Amniotic stem cell (primary cell): ENCODE measurements at regions not wholly inside any gene's neighbourhood (a gene's known extent, or its start where the extent isn't known, plus 50 kb on each side); places are given as distances from the start of the nearest gene placed in this dataset.

ENCODE experiments used
- DNase-seq: peaks from one replicate; lab custom pipeline; 2025; lab: John Stamatoyannopoulos, UW

DNA sequence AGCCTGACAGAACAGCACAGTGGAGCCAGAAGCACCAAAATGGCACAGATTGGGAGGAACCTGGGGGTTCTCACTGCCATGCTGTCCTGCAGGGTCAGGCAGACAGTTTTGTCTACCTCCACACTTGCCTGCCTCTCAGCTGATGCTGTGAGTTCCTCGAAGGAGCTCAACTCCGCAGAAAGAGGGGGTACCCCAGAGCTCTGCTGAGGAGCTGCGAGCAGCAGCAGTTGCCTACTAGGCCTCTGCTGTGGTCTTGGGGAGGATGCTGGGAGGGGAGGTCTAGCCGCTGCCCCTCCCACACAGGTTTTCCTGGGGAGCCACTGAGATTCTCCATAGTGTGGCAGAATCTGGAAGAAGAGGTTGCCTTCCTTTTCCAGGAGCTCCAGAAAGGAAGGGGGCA, 192.5 kb downstream of the FOXD2 start:
- DNase-seq: no peak

GRCh38 chr1:47631411-47631995, 193.7 kb downstream of the FOXD2 start:
- no peak for DNase-seq

DNA sequence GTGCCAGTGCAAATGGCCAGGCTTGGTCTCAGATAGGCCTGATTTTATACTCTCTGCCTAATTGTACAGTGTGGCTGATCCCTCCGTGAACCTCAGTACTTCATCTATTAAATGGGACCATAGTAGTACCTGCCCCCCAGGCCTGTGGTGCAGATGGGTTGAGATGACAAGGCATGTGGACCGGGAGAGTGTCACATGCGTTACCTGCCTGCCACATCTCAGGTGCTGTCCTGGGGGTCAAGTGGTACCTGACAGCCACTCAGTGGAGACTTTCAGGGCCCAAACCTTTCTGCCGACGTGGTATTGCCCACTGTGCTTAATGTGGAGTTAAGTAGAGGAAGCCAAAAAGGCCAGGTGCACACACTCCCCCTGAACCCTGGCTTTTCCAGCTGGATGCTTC, 197.3 kb downstream of the FOXD2 start:
- no peak for DNase-seq

- no peak for DNase-seq
Measured at GRCh38 chr1:47635597-47635996, 197.8 kb downstream of the FOXD2 start.

GRCh38 chr1:47637111-47637685, 199.4 kb downstream of the FOXD2 start:
- no peak for DNase-seq

DNA sequence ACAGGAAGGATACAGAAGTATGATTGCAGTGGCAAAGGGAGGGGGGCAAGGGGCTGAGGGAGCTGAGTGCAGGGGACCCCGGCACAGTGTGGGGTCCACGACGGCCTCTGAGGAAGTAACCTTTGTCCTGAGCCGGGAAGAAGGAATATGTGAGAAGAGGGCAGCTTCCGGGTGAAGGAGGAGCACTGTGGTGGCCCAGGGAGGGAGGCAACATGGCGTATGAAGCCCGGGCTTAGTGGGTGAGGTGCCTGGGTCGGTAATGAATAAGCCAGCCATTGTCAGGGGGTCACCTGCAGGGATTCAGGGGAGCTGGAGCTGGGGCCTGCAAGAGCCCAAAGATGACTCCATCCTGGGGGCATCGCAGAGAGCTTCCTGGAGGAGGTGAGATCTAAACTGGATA, 200.4 kb downstream of the FOXD2 start:
- no peak for DNase-seq

DNA sequence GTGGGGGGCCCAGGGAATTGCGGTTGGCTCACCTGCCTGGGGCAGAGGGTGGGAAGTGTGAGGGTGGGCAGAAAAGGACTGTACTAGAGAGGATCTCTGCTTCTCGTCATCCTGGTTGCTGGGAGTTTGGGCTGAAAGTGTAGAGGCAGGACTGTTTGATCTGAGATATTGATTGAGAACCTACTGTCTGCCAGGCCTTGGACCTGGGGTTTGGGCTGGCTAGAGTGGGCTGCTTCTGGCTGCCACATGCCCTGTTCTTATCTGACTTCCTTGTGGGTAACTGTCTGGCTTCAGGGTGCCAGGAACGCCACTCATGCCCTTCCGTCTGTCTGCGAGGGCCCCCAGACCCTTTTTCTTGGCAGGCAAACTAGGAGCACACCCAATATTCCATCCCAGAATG, 200.9 kb downstream of the FOXD2 start:
- no peak for DNase-seq

DNA sequence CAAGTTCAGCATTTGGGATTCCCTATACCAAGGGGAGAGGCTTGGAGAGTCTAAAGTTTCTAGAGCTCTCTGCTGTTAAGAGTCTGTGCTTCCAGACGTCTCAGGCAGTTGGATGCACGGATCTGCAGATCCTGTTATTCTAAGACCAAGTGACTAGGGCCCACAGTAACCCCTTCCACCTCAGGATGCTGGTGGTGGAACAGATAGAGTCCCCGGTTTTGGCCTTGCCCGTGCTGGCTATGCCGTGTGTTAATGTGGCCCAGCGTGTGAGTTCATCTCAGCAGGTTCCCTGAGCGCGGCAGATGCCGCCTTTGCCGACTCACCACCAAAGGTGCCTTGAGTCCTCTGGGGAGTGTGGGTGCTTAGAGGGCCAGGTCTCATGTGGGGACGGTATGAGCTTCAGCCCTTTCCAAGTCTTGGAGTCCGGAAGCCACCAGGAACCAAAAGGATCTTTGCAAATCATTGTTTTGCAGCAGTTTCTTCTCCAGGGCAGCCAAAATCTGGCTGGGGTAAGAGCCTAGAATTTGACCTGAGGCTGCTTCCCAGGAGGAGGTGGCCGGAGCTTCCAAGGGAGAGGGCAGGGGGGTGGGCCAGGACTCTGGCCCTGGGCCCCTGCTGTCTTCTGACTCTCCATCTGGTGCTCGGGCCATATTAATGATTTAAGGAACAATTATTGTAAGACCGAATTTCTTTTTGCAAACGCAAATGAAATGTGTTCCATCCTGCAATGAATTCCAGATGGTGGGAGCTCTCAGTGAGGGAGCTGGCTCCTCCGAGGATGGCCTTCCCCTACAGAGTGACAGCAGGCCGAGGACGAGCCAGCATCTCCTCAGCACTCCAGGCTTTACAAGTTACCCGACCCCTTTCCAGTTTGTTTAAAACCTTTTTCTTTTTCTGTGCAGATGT, 205.7 kb downstream of the FOXD2 start:
- DNase-seq: no peak

DNA sequence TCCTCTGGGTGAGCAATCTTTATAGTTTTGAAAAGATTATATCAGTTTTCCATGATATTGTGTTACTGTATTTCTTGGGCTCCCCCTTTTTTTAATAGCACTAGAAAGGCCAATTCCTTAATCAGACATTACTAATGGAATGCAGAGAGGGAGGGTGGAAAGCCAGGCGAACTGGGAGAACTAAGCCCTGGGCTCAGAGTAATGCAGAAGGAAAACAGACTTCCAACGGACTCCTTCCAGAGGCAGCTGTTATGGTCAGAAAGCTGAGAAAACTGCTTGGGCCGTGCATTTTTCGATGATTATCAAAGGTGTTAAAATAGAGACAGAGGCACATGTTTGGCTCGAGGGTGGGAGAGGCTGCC, 206.3 kb downstream of the FOXD2 start:
- DNase-seq: no peak

- no peak for DNase-seq
Measured at GRCh38 chr1:47645151-47645550, 207.3 kb downstream of the FOXD2 start.

DNA sequence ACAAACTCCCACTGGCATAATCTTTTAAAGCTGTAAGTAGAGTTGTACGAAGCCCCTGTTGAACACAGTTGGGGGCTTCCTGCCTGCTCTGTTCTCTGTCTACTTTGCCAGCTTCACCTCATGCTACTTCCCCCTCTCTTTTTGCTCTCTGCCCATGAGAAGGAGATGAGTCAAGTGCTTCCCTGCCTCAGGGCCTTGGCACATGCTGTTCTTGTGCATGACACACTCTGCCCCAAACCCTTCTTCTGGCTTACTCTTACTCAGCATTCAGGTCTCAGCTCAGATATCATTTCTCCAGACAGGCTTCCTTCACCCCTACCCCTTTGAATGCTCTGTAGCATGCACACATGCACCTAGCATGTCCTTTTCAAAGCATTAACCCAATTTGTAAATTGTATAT, 208.8 kb downstream of the FOXD2 start:
- DNase-seq: no peak

DNA sequence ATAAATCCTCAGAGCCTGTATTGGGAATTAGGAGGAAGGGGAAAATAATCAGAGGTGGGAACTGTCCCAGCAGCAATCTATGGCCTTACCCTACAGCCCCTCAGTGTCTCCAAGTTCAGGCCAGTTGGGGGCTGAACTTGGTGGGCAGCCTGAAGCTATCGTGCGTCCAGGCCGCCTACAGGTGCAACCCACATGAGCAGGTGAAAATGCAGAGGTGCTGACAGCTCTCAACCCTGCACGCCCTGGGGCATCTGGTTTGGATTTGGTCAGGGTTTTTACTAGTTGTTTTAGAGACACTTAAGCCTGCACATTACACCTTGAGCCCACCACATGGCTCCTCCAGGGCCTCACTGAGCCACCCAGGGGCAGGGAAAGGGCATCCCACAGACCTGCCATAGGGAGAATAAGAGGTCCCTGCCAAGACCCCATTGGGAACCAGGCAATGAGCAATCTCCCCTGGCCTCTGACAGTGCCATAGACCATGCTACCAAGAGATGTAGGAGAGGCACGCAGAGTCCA, 209.5 kb downstream of the FOXD2 start:
- DNase-seq: no peak

DNA sequence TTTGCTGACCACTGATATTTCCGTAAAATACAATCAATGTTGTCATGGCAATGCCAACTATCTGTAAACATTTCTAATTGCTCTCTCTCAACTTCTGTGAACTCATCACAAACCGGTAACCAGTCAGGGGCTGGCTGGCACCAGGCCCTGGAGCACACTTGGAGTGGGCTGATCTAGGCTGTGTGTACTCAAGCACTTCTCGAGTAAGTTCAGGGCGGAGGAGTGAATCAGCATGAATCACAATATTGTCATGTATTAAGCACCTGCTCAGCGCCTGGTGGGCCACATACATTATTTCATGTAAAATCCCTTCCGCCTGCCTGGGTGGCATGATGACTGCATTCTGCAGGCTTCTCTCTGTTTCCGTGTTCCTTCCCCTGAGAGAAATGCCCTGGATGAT, 212.4 kb downstream of the FOXD2 start:
- no peak for DNase-seq

DNA sequence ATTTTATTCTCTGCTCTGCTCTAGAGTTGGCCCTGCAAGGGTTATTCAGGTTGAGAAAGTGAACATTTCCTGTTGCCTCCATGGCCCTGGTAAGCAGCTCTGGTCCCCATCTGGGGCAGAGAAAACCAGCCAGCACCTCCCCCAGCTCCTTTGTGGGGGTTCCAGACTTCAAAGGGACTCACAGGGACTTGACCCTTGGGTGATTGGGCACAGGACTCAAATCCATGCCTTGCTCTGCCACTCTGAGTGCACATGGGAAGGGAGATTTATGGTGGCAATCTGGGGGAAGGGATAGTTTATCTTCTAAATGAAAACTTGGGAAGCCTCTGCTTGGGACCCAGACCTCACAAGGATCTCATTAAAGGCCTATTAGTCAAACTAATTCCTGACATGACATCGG, 212.8 kb downstream of the FOXD2 start:
- no peak for DNase-seq

DNA sequence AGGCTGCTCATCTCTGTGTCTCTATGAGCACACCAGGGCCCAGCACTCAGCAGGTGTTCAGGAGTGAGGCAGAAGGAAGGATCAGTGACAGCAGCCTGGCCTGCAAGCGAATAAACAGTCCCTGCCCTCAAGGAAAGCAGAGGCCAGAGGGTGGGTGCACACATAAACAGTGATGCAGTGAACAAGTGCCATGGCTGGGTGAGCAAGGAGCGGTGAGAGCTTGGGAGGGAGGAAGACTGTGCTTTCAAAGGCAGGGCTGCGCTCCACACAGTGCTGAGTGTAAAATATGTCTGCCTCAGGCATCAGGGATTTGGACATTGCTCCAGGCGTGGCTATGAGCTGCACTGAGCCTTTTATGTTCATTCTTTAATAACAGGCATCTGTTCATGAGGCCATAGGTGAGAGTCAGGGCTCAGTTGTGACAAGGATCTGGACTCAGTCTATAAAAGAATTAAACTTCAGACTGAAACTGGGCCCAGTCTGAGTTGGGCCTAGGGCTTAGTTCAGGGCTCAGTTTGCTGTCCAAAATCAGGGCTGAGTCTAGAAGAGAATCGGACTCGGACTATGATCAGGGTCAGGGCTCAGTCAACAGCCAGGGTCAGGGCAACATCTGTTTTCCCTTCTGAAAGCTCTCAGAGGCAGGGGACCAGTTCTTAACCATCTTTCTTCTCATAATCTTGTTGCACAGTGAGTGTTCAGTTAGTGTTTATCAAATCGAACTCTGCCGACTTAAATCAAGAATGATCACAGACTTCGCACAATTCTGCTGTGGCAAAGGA, 213.7 kb downstream of the FOXD2 start:
- no peak for DNase-seq

DNA sequence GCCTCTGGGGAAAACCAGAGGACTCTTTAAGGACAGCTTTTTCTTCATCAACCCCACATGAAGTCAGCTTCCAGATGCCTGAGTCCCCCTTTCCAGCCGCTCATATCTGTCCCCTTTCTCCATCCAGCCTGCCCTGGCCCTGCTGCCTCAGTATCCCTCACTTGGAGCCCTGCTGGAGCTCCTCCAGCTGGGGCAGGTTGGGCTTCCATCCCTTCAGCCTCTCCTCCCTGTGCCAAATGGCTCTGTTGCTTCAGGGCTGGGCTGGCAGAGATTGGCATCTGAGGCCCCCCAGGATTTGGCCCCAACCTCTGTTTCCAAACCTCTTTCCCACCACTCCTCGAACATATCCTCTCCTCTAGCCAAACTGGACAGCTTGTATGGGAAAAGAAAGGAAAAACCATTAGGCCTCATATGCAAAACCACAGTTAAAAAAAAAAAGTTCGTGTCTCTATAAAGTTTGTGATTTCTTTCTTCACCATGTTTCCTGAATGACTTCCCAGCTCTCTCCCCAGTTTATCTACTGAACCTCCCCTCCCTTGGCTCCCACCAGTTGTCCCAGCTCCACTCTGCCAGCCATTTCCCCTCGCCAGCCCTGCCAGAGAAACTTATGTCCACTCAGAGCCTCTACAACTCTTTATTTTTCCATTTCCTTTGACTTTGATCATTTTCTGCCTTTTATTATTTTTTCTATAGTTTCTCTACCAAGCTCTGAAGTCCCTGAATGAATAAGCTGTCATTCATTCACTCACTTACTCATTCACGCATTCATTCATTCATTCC, 217.9 kb downstream of the FOXD2 start:
- no peak for DNase-seq

DNA sequence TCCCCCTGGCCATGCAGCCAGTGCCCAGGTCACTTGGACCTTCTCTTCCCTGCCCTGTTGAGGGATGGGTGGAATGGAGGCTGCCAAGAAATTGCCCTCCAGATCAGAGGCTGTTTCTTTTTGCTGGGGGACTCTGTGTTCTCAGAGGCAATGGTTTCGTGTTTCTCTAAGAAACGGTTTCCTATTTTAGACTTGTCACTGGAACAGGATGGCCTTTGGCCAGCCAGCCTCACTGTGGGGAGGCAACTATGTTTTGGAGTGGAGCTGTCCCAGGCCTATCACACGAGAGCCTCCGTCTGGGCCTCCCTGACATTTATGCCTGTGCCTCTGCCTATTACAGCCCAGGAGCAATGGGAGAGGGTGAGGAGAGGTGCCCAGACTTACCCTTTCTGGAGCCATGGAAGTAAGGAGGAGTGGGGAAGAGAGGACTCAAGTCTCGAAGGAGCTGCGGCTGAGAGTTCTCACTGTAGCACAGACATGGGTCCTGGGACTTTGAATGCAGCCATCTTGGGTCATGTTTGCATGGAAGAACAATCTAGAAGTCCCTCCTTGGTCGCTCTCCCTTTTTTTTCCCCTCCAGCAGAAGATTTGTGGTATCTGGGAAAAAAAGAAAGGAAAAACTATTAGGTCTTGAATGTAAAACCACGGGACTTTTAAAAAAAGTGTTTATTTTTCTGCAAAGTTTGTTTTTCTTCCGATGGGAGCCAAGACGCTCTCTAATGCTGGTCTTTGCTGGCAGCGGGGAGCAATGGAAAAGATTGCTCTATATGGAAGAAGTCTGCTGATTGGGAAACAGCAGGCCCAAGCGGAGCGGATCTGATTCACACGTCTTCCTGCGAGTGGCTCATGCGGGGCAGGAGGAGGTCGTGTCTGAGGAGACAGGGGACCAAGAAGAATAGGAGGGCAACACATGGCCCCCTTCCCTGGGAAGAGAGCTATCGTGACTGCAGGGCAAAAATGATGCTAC, 219.2 kb downstream of the FOXD2 start:
- DNase-seq: no peak

DNA sequence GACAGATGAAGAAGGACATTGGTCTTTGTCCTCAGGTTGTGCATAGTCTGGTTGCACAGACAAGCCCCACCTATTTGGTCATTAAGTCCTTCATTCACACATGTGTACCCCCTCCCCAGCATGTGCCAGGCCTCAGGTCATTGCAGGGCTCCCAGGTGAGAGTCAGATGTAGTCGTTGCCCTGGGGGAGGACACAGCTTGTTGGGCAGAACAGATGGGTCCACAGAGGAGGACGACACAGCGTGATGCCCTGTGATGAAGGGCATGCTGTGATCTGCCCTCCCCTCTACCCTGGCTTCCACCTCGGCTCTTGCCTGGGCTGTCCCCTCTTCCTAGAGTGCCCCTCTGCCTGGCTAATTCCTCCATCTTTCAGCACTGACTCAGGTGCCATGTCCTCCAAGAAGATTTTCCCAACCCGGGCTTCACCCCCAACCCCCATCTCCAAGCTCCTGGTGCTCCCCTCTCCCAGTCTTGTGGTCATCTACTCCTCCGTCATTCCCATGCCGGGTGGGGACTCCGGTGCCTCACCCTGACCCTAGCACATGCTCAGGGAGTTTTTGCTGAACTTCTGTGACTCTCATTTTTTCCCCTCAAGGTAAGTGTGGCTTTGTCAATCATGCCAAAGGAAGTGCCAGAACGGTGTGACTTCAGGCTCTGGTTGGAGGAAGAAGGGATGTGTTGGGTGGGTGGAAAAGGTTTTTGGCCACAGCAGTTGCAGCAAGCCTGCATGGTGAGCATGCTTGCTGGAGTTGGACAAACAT, 220.5 kb downstream of the FOXD2 start:
- DNase-seq: no peak

DNA sequence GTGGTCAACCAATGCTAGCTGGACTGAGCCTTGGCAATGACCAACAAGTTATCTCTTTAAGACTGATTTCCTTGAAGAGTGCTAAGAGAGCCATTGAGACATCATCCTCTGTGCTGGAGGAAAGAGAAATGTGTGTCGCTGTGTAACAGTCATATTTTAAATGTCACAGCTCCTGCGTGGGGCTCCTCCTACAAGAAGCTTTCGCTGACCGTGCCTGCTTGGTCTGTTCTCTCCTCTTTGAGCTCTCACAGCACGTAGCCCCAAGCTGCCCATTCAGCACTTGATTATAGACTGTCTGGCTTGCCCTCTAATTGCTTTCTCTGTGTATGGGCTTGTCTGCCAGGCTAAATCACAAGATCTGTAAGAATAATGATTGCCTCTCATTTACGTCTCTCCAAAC, 221.3 kb downstream of the FOXD2 start:
- DNase-seq: no peak

DNA sequence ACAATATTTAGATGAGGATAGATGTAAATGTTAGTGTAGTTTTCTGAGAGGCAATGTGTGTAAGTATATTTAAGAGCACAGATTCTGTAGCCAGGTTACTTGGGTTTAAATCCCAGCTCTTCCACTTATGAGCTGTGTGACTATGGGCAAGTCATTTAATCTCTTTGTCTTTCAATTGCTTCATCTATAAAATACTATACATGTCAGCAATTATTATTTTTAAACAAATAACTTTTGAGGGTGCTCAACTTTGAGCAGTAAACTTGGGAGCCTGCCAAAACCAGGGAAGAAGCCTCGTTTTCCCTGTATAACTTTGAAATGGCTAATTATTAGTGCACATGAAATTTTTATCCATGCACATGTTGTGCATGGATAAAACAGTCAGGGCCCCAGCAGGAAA, 222.8 kb downstream of the FOXD2 start:
- DNase-seq: no peak
